ENCODE measurements at regions not wholly inside any gene's neighbourhood (a gene's known extent, or its start where the extent isn't known, plus 50 kb on each side); places are given as distances from the start of the nearest gene placed in this dataset.
A peak's percentile ranks its signal among the peaks of the same experiment; 100 is the strongest.

DNA sequence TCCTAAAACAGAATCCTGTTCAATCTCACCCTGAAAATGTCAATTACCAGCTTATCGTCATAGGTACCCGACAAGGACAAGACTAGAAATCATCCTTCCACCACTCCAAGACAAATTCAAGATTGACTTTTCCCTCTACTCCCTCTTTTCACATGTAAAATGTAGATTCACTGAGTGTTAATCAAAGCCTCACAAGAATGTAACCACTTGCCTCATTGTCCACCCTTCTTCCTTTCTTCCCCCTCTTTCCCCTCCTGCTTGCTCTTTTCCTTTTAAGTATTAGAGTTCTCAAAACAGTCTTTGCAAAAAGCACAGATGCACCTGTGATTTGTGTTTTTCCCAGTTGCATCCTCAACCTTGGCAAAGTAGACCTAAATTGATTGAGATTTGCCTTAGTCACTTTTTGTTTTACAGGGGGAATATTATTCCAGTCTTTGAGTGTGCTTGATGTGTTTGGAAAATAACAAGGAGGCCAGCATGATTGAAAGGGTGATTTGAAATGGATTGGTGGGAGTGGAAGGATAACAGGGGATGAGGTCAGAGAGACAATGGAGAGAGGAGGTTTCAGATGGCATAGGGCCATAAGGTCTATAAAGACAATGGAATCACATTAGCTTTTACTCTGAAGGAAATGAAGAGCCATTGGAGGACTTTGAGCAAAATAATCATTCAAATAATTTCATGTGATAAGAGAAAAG lies 231.3 kb upstream of the TYRP1 start:
- DNase-seq: no peak

DNA sequence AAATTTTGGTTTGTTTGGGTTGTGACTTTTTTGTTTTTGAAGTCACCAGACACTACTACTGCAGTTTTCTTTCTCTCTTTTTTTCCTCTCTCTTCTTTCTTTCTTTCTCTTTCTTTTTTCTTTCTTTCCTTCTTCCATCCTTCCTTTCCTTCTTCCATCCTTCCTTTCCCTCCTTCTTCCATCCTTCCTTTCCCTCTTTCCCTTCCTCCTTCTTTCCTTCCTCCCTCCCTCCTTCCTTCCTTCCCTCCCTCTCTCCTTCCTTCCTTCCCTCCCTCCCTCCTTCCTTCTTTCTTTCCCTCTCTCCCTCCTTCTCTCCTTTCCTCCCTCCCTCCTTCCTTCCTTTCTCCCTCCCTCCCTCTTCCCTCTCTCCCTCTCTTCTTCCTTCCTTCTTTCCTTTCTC lies 230.3 kb upstream of the TYRP1 start:
- no peak for DNase-seq

DNA sequence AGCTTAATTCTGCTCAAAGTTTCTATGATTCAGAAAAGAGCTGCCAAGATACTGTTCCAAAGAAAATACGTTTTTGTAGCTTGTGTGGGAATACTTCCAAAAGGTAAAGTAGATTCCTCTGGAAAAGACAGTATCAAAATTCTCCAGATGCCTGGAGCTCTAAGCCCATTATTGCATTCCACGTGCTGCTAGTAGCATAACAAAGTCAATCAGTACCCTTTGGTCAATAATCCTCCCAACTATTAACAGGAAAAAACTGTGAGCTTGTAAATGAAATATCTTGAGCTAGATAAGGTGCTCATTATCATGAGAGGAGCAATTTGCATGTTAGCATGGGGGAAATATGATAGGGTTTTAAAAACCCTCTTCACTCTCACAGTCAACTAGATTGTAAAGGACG lies 229.5 kb upstream of the TYRP1 start:
- DNase-seq: no peak

DNA sequence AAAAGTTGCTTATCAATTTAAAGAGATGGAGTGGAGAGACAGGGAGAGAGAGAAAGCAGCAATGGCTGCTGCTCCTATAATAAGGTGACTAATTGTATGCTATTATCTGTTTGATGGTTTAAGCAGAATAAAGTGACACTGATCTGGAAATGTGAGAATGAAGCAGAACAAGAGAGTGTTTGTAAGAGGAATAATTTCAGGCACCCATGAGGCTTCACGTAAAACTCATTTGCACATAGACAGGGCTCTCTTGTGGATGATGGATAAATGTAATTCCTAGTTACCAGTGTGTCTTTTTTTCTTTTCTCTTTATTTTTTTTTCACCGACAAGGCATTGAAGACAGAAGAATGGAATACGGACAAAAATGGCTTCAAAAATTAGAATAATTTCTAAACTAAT lies 228.8 kb upstream of the TYRP1 start:
- DNase-seq: no peak

DNA sequence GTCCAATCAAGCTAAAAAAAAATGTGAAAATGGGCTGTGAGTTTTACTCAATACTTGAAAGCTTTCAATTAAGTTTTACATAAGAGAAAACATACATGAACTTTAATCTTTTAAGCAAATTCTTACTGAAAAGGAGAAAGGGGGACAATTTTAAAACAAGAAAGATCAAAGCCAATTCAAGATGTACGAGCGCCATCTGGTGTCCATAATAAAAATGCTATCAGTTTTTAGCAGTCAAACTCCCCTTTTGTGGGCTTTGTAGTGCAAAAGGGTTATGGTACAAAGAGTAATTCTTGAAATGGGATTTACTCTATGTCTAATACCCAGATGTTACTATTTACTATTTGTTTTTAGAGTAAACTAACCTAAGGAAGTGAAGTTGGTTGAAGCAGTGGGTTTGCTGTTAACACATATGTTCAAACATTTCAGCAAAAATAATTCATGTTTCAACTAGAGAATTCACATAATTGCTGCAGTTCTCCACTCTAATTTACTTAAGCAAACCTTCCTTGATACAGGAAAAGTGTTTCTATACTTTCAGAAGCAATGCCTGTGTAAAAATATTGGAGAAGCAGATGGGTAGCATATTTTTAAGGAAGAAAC lies 228.2 kb upstream of the TYRP1 start:
- peak; percentile 22 for DNase-seq

DNA sequence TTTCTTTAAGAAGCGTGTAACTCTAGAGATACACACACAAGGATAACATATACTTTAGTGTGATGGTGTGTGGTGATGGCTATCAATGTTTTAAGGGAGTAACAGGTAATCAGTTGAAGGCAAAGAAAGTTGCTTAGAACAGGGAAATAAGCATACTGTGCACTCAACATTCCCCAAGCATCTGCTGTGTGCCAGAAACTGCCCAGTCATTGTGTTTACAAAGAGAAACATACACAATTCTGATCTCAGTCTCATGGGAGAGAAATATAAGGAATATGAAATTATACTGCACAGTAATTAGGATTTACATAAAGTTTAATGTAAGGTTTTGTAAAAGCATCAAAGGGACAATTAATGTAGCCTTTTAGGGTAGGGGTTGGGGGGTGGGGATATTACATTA lies 224.1 kb upstream of the TYRP1 start:
- DNase-seq: no peak

DNA sequence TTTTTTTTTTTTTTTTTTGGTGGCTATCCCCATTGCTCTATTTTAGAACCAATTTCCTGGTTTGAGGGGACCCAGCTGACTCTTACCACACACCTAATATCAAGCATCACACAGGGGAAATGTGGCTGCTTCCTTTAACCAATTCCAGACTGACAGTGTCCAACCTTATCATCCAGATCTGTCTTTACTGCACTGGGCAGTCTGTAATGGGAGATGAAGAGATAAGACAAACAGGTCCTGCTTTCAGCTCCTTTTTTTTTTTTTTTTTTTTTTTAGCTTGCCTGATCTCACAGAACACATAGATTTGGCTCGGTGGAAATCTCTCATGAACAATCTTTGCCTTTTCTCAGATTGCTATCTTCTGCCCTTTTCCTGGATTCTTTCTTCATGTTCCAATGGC lies 198.8 kb upstream of the TYRP1 start:
- DNase-seq: no peak

DNA sequence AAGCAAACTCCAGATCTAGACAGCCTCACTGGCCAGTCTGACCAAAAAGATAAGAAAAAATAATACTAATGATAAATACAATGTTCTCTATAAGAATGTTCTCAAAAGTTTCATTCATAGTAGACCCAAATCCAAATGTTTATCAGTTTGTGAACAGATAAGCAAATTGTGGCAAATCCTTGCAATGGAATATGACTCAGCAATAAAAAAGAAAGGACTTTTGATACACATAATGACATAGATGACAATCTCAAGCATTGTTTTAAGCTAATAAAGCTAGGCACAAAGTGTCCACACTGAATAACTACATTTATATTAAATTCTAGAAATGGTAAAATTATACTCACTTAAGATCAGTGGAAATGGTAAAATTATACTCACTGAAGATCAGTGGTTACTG lies 195.4 kb upstream of the TYRP1 start:
- DNase-seq: no peak

DNA sequence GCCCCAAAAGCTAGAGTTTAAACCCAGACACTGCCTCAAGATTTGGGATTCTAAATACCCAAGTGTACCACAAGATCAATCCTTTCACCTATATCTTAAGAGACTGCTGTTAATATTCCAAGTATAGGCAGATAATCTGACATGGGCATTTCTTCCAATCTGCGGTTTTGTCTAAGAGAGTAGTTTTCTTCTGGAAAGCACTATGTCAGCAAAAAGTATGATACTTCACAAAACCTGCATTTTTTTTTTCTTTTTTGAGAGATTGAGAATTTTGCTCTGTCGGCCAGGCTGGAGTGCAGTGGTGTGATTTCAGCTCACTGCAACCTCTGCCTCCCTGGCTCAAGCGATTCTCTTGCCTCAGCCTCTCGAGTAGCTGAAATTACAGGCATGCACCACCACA lies 190.7 kb upstream of the TYRP1 start:
- DNase-seq: no peak

DNA sequence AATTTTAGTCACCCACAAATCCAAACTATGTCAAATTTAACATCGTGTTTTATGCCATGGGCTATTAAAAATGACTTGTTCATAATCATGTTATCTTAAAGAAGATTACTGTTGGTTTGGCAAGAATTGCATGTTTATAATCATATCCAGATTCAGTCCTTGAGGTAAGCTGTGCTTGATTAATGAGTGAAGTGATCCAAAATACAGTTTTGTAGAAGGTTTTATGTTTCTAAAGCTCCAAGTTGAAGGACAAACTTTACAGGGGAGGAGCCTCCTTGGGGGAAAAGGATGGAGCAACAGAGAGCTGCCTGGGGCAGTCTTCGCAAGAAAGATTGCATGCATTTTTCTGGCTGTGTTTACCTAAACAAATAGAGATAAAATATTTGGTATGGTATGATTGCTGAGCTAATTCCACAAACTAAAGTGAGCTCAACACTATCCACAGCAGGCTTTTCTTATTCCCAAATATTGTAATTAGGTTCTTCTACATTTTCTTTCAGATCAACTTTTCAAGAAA lies 189.5 kb upstream of the TYRP1 start:
- no peak for DNase-seq

DNA sequence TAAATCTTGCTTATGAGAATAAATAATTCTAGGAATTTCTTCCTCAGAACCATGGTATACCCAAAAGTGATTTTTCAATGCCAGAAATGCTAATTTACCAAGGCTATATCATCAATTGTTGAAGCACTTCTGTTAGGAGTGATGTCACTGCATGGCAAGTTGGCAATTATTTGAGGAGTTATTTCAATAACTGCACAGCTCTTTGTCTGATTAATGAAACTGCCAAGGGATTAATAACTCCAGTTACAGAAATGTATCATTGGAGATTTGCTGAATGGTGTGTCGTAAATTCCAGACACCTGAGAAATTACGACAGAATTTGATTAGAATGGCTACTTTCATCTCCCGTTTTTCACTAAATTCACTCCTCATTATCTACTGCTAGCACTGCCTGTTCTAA lies 182.6 kb upstream of the TYRP1 start:
- no peak for DNase-seq

DNA sequence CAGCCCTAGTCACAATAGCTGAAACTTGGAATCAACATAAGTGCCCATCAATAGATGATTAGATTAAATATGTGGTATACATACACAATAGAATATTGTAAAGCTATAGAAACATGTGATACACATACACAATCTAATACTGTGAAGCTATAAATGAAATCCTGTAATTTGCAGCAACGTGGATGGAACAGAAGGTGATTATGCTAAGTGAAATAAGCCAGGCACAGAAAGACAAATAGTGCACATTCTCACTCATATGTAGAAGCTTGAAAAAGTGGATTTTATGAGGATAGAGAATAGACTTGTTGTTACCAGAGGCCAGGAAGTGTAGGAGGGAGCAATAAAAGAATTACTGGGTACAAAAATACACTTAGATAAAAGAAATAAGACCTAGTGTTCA lies 181.5 kb upstream of the TYRP1 start:
- DNase-seq: no peak

DNA sequence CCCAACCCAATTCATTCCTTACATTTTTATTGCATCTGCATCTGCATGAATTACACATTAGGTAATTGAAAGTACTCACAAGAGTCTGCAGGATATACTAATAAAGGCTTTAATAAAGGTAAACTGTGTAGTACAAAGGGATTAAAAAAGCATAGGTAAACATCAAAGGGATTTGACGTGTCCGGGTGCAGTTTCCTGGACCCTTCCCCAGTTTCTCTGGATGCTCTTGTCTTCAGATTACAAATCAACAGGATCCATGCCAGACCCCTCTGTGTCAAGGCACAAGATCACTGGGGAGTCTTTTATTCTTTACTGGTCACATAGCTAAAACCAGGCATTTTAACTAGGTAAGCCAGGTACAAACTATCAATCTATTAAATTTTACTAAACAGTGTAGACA lies 177.2 kb upstream of the TYRP1 start:
- no peak for DNase-seq

DNA sequence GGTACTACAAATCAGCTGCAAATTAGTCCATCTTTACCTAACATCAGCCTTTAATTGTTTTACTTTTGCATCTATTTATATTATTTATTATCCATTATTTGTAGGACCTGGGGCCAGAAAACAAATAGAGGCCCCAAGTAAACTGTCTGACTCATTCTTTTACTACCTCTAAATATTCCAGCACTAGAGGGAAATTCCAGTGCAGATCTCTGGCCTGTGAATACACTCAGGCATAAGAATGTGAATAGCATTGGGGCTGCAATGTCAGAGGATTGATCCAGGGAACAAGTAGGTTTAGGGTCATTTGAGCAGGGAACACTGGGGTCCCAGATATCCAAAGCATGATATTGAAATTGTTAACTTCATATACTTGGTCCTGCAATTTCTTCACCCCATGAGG lies 176.6 kb upstream of the TYRP1 start:
- no peak for DNase-seq

DNA sequence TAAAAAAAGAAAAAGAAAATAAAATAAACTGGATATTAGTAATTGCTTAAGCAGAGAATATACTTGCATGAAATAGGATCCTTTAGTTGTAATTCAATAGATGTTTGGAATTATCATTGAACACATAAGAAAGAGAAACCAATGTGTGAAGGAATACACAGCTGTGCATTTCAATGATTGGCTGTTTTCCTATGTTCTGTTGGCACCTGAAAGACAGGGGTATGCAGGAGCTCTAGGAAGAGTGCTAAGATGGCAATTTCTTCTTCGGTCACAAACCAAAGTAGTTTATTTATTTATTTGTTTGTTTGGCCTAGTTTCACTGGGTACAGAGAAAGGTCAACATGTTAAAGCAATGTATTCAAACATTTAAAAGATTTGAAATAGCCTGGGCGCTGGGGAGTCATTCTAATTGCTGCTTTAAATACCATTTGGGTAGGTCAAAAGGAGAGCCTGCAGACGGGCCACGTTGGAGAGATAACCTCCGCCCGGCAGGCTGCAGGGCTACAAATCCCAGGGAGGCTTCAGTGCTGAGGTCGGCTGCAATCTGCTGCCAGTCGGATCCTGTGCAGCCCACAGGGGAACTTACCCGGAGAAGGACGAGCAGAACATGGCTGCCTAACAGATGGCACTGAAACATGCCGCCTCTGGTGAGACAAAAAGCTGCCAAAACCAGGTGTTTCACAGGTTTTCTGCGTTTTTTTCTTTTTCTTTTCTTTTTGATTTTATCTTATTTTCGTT lies 154.2 kb upstream of the TYRP1 start:
- DNase-seq: no peak

DNA sequence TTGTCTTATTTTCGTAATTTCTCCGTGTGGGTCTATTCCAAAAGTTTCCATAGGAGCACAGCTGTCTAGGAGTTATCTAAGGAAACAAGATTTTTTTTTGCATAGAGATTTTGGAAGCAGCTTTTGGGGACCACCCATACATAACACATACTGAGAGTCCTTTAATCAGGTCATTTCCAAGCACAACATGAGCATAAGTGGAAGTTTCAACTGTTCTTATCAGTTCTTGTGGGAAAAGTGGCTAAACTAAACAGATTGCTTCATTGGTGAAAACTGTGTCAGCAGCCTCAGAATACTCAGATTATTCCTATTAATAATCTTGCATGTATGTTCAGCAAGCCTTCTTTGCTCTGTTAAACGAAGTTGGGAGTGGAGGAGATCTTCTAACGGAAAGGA lies 153.6 kb upstream of the TYRP1 start:
- no peak for DNase-seq

DNA sequence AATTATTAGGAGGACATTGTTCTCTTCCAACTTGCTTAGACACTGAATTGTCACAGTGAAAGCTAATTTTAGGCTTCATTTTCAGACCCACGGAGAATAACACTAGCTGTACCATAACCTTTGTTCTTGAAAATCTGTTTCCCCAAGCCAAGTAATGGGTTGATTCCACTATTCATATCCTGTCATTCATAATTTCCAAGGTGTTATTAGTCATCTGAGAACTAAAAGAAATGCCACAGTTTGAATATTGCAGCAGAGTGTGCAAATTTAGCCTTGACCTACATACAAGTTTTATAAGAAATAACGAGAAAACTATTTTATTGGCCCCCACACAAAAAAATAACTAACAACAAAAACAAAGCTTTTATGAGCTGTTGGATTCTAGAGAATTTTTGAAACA lies 148.5 kb upstream of the TYRP1 start:
- no peak for DNase-seq

DNA sequence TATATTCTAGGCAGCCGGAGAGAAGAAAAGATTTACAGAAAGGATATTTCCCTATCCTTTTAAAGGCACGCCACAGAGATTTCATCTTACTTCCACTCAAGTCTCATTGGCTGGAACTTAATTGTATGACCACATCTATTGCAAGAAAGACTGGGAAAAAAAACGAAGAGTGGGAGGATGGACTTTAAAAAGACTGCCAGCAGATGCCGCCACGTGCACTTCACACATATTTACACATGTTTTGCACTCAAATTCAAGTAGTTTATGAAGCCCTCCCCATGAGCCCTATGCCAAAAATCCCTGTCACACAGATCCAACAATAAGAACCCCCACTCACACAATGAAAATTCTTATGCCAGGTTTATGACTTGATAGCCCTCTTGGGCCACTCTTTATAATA lies 138.5 kb upstream of the TYRP1 start:
- DNase-seq: peak; percentile 11

DNA sequence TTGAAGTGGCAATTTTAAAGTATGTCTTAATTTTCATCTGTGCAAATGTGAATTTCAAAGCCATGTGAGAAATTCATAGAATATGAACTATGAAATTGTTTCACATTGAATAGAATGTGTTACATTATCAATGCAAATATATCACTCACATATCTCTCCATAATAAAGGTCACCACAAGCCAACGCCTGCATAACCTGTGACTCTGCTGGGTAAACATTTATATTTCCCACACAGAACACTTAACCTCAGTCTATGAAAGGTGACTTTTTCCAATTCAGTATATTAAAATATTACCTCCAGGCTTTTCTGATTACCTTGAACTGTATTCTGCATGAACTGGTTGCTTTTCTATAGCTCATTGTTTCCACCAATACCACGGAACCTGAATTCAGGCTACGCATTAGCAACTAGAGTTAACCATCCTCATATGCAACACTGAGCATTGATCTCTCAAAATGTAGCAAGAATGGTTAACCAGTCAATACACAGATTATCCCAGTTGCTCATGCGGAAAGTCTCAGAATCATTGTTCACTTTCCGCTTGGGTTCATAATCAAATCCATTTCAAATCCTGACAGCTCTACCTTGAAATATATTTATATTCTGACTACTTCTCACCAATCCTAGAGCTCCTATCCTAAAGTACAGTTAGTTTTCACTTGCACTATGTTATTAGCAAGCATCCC lies 126.6 kb upstream of the TYRP1 start:
- DNase-seq: no peak

DNA sequence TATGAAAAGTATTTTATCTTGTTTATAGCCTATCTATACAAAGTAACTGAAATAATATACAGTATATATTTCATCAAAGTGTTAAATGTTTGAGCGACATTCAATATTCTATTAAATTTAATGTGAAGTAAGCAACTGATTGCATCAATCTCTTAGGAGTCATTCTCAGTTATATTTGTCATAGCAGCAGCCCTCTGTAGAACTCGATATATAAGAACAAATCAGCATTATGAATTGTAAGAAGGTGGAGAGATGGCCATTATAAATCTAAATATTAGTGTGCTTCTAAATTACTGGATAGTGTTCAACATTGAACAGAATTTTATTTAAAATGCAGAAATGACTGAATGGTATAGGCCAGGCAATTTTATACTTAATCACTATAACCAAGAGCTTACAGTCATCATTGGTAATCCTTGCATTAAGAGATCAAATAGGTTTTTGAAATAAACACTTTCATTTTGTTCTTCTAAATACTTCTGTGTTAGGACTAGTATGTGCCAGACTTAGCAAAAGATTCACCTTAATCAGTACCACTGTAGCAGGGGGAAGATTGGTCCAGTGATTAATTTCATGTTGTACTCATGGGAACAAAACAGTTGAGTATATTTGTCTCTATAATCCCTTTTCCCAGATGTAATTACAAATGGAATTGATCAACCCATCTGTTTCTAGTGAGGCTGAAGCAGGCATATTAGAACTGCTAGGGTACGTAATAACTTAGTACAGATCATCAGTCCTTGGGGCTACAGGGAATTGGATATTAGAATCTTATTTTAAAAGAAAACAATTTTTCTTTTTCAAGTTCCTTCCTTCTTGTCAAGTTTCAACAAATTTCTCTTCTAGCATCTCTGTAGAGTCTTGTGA lies 108.3 kb upstream of the TYRP1 start:
- no peak for DNase-seq

DNA sequence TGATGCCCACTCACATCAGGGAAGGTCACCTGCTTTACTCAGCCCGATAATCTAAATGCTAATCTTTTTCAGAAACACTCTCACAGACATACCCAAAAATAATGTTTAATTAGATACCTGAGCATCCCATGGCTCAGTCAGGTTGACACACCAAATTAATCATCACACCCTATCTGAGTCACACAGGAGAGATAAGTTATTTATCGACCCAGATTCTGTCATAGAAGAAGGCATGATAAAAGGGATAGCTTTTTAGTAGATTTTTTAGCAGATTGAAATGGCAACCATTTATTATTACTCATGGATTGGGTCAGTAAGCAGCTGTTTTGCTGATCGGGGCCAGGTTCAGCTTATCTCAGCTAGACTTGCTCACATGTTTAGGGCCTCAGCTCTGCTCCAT lies 97.8 kb upstream of the TYRP1 start:
- no peak for DNase-seq

DNA sequence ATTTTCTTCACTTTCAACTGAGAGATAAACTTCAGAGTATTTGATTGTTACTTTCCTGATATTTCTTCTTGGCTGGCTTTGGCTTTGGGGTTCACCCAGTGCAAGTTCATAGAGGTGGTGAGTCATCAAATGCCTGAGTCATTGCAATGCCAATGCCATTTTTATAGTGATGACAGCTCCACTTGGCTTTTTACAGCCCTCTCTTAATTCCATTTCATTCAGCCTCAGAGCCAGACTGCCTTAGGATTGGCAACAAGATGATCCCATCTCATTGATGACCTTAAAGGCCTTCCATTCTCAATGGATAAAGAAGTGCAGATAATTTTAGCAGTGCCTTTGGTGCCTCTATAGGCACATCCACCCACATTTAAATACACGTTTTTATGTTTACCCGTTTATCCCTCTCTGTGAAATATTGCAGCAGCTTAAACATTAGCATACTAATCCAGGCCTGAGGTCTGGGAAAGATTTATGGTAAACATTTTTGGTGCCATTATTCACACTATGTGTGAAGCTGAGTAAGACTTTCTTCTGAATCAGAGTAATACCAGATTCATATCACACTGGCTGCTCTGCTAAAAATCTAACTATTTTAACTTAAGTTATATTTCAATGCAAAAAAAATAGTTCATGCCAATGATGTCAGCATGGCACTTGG lies 88.9 kb upstream of the TYRP1 start:
- DNase-seq: peak; percentile 11
